ENCODE measurements at regions not wholly inside any gene's neighbourhood (a gene's known extent, or its start where the extent isn't known, plus 50 kb on each side); places are given as distances from the start of the nearest gene placed in this dataset.

DNA sequence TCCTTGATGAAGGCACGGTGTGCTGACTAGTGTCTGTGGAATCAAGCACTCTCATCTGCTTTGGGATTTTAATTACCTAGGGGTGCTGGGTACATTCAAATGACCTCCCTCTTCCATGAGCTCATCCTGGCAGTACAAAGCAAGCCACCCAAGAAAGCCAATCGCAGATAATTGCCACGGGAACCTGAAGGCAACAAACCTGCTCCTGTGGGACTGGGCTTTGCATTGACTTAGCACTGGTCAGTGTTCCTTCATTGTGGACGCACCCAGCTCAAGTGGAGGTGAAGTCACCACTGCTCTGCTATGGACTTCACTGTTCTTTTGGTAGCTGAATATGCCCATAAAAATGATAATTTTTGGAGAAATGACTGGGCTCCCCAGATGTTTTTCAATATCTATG lies 261.6 kb upstream of the FERMT1 start:
- no peaks in the 10 kb centered on the region for H3K9me3 ChIP-seq
- H3K4me1 ChIP-seq, result no peaks in the 10 kb centered on the region
- H3K27ac ChIP-seq, result no peak overlapping the region
- DNase-seq, result no peak
- H3K4me3 ChIP-seq, result no peak overlapping the region
- TF ChIP-seq, protein P1, sequence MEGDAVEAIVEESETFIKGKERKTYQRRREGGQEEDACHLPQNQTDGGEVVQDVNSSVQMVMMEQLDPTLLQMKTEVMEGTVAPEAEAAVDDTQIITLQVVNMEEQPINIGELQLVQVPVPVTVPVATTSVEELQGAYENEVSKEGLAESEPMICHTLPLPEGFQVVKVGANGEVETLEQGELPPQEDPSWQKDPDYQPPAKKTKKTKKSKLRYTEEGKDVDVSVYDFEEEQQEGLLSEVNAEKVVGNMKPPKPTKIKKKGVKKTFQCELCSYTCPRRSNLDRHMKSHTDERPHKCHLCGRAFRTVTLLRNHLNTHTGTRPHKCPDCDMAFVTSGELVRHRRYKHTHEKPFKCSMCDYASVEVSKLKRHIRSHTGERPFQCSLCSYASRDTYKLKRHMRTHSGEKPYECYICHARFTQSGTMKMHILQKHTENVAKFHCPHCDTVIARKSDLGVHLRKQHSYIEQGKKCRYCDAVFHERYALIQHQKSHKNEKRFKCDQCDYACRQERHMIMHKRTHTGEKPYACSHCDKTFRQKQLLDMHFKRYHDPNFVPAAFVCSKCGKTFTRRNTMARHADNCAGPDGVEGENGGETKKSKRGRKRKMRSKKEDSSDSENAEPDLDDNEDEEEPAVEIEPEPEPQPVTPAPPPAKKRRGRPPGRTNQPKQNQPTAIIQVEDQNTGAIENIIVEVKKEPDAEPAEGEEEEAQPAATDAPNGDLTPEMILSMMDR (IDR thresholded peaks at IDR 0.05), result no peak
- H3K36me3 ChIP-seq, result no peaks in the 10 kb centered on the region
- H3K27me3 ChIP-seq, result no peaks in the 10 kb centered on the region
- intact Hi-C loops (cut with DNase I; ENCODE audit: low total_unique reads), result no loop called here

DNA sequence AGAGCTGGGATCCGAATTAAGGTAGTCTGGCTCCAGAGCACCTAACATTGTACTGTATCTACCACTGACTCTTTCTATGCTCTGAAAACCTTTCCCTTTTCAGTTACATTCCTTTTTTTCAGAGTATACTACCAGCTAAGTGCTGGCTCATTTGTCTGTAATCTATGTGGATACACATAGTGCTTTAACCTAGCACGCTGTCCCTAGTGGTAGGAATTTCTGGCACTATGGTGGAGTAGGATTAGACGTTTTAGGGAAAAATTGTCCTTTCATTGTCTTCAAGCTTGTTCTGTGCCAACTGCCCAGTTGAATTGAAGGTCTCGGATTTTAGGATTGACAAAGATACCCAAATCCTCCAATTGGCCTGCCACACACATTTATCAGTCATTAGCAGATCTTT lies 259.1 kb upstream of the FERMT1 start:
- no peaks in the 10 kb centered on the region for H3K4me1 ChIP-seq
- TF ChIP-seq, protein P1 (IDR thresholded peaks at IDR 0.05), result no peak
- no peak overlapping the region for H3K27ac ChIP-seq
- intact Hi-C loops (cut with DNase I; ENCODE audit: low total_unique reads), result no loop called here
- H3K4me3 ChIP-seq, result no peak overlapping the region
- no peaks in the 10 kb centered on the region for H3K36me3 ChIP-seq
- DNase-seq, result no peak
- H3K9me3 ChIP-seq, result no peaks in the 10 kb centered on the region
- no peaks in the 10 kb centered on the region for H3K27me3 ChIP-seq

DNA sequence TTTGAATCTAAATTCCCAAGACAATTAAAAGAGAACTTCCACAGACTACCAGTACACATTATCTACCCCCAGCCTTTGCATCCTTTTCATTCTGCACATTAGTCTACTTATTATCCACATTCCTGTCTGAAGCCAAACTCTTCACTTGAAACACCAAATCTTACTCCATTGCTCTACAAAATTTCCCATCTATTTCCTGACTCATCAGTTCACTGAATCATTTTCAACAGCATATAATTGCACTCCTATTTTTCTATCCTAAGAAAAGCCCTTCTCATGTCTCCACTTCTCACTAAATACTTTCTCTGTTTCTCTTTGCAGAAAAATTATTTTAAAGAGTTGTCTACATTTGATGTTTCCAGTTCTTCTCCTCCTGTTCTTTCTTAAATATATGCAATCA lies 239.4 kb upstream of the FERMT1 start:
- no peaks in the 10 kb centered on the region for H3K4me1 ChIP-seq
- no peaks in the 10 kb centered on the region for H3K9me3 ChIP-seq
- no peak overlapping the region for H3K4me3 ChIP-seq
- TF ChIP-seq, protein P1 (IDR thresholded peaks at IDR 0.05), result no peak
- intact Hi-C loops (cut with DNase I; ENCODE audit: low total_unique reads), result no loop called here
- DNase-seq, result no peak
- H3K27me3 ChIP-seq, result no peaks in the 10 kb centered on the region
- no peaks in the 10 kb centered on the region for H3K36me3 ChIP-seq
- no peak overlapping the region for H3K27ac ChIP-seq

DNA sequence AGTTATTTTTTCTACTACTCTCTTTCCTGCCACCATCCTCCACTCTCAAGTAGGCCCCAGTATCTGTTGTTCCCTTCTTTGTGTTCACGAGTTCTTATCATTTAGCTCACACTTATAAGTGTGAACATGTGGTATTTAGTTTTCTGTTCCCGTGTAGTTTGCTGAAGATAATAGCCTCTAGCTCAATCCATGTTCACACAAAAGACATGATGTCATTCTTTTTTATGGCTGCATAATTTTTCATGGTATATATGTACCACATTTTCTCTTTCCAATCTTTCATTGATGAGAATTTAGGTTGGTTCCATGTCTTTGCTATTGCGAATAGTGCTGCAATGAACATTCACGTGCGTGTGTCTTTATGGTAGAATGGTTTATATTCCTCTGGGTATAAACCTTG lies 237.9 kb upstream of the FERMT1 start:
- no peaks in the 10 kb centered on the region for H3K27me3 ChIP-seq
- TF ChIP-seq, protein P1 (IDR thresholded peaks at IDR 0.05), result no peak
- H3K4me3 ChIP-seq, result no peak overlapping the region
- no peak overlapping the region for H3K27ac ChIP-seq
- H3K4me1 ChIP-seq, result no peaks in the 10 kb centered on the region
- no peaks in the 10 kb centered on the region for H3K9me3 ChIP-seq
- no peak for DNase-seq
- no peaks in the 10 kb centered on the region for H3K36me3 ChIP-seq
- intact Hi-C loops (cut with DNase I; ENCODE audit: low total_unique reads), result no loop called here

DNA sequence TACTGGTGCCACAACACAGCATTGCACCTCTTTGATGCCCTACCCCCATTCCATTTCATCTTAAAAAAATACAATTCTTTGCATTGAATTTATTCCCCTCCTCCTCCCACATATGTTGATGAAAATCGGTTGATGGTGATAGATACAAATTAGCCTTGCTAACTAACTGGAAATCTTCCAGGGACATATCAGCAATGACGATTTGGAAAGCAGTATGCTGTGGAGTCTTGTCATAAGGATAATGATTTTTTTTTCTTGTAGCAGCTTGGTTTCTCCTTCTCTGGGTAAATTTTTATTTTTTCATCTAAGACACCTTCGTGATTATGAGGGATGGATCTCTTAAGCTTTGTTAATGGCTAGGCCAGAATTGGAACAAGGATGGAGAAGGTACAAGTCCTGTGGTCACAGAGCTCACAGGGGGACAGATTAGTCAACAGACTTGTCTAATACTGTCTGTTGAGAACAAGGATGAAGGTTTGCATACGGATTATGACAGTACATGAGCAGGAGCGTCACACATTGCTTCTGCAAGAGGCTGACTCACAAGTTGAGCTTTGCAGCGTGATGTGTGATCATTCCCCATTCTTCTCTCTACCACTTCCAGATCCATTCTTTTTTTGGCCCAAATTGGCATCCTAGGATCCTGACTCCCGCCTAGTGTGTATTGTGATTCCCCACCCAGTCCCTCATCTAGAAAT lies 233.1 kb upstream of the FERMT1 start:
- Histone ChIP-seq H3K27ac (no peak overlapping the region), H3K4me1 (no peaks in the 10 kb centered on the region), H3K4me3 (no peak overlapping the region), H3K9me3 (no peaks in the 10 kb centered on the region), H3K36me3 (no peaks in the 10 kb centered on the region), H3K27me3 (no peaks in the 10 kb centered on the region)
- TF ChIP-seq, protein P1 (IDR thresholded peaks at IDR 0.05), result no peak
- intact Hi-C loops (cut with DNase I; ENCODE audit: low total_unique reads), result no loop called here
- no peak for DNase-seq

DNA sequence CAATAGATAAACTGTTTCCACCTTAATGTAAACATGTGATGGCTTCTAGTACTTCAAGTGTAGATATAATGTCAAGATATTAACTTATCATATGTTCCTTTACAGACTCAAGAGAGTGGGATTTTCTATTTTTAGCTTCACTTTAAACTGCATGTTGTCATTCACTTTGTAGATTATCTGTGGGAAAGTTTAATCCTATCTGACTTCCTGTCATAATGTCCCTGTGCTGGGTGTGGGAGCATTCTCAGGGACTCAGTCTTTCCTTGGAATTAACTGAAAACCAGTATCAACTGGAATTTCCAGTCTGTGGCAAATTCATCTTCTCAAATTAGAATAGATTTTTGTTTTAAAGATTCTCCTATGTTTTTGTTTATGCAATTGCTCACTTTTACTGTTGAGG lies 226.1 kb upstream of the FERMT1 start:
- no peaks in the 10 kb centered on the region for H3K36me3 ChIP-seq
- no peak for DNase-seq
- H3K27me3 ChIP-seq, result no peaks in the 10 kb centered on the region
- no peak overlapping the region for H3K4me3 ChIP-seq
- H3K27ac ChIP-seq, result no peak overlapping the region
- no peaks in the 10 kb centered on the region for H3K4me1 ChIP-seq
- H3K9me3 ChIP-seq, result no peaks in the 10 kb centered on the region
- TF ChIP-seq, protein P1 (IDR thresholded peaks at IDR 0.05), result no peak
- intact Hi-C loops (cut with DNase I; ENCODE audit: low total_unique reads), result no loop called here
